Heart left ventricle (tissue), 16 donors: ENCODE measurements at regions not wholly inside any gene's neighbourhood (a gene's known extent, or its start where the extent isn't known, plus 50 kb on each side); places are given as distances from the start of the nearest gene placed in this dataset.

ENCODE experiments used
- ATAC-seq, 4 donors: fragments of 200-7000 bp; cut with Tn5 transposase; one replicate each; pipeline ENCODE4 v1.9.1; 2020 to 2022; ENCODE audit warnings: moderate library complexity in 4 of 4, mild to moderate bottlenecking in 3 of 4, moderate number of reproducible peaks in 1 of 4
- DNase-seq, 5 donors: peaks; one replicate each; pipeline ENCODE4 v3.0.0-alpha.2; 2020
- H3K27ac ChIP-seq, 12 donors: fragments of 200-600 bp; sonication (generic) in 4 of 12; one replicate each; pipeline versions ENCODE4 v1.5.0 to v1.8.0; 2016 to 2022; ENCODE audit warnings: mild to moderate bottlenecking in 2 of 12
- H3K27me3 ChIP-seq, 9 donors: fragments of 200-600 bp; sonication (generic) in 2 of 9; one replicate each; pipeline versions ENCODE4 v1.5.1 to v1.8.0; 2016 to 2022; ENCODE audit warnings: mild to moderate bottlenecking in 3 of 9
- H3K36me3 ChIP-seq, 9 donors: fragments of 200-600 bp; sonication (generic) in 2 of 9; one replicate each; pipeline versions ENCODE4 v1.5.0 to v1.8.0; 2018 to 2022; ENCODE audit warnings: mild to moderate bottlenecking in 2 of 9
- H3K4me1 ChIP-seq, 12 donors: fragments of 200-600 bp; sonication (generic) in 4 of 12; one replicate each; pipeline versions ENCODE4 v1.5.0 to v1.8.0; 2016 to 2022; ENCODE audit warnings: mild to moderate bottlenecking in 3 of 12
- H3K4me3 ChIP-seq, 12 donors: fragments of 200-600 bp; sonication (generic) in 4 of 12; one replicate each; pipeline versions ENCODE4 v1.5.0 to v1.8.0; 2017 to 2022; ENCODE audit warnings: mild to moderate bottlenecking in 9 of 12, moderate library complexity in 4 of 12
- H3K9me3 ChIP-seq, 12 donors: fragments of 200-600 bp; sonication (generic) in 4 of 12; one replicate each; pipeline versions ENCODE4 v1.5.0 to v1.8.0; 2016 to 2022; ENCODE audit warnings: mild to moderate bottlenecking in 1 of 12
- CTCF ChIP-seq, 12 donors: fragments of 200-600 bp; sonication (generic) in 4 of 12; IDR thresholded peaks; one replicate each; pipeline versions ENCODE4 v1.5.0 to v1.8.0; 2018 to 2022; ENCODE audit warnings: antibody characterized with exemption in 12 of 12, mild to moderate bottlenecking in 5 of 12
- POLR2A ChIP-seq, 2 donors: fragments of 450-650 bp; IDR thresholded peaks; one replicate each; pipeline ENCODE4 v1.6.1; 2017; ENCODE audit warnings: antibody characterized with exemption in 2 of 2, mild to moderate bottlenecking in 2 of 2, moderate library complexity in 2 of 2
- WGBS, 4 donors: extraction: QIAGEN DNeasy Blood & Tissue Kit in 2 of 4; methylation state at CpG; one replicate each; pipeline versions ENCODE4 v1.1.5 to v1.1.7; 2013 to 2018; 5-methylcytosine and 5-hydroxymethylcytosine counted together
- intact Hi-C, 10 donors: fragments of 100-400 bp; cut with DNase I; formaldehyde crosslinking; loops; one replicate each; pipeline versions ENCODE4 v1.11.1 to v1.14.2; 2022
- donor health status: ischemic (EF 13 %, LVEDD 7.1; RV severe dilation, severe dysfunction).
- donor health status: healthy with polysubstance abuse.
- donor health status: DM: no; HTN: yes; CAD: no.
- donor health status: DM: no; HTN: no; CAD: no.
- donor health status: ischemic (EF 25% LVEDD 6.9; RV normal size, moderate dysfunction).
- donor health status: ischemic (EF 25% LVEDD 5.7; RV mildly dilated, moderate dysfunction).
- donor health status: healthy.
- donor health status: DM: yes; HTN: yes; CAD: no.
- donor health status: ischemic (EF 35%, LVEDD 5.7; RV mildly dilated, moderate dysfunction).
- donor health status: nonischemic (EF 11% LVEDD 7.7; RV severe dilation, severe dysfunction).
- donor health status: DM: yes; HTN: yes; CAD: no.
- donor health status: PGD.
- donor health status: ischemic (EF 29% LVEDD 5.4; RV normal size, mild dysfunction).
- donor health status: nonischemic (EF 23%, LVEDD 6.1; RV moderate dilation, normal function).

- Histone ChIP-seq H3K27me3 (no peaks in the 10 kb centered on the region), H3K36me3 (no peaks in the 10 kb centered on the region), H3K4me3 (no peak overlapping the region), H3K9me3 (peaks cover 0 to 14% (median 0%) of the 10 kb centered on the region in 12 donors), H3K27ac (no peak overlapping the region), H3K4me1 (no peaks in the 10 kb centered on the region)
- WGBS, 4 donors, result 69 to 75% (median 70%) methylated on average over 3 of the region's 3 CpGs
- intact Hi-C loops, result no loop called here
- DNase-seq, result no peak
- TF ChIP-seq CTCF (IDR thresholded peaks at IDR 0.05) (no peak), POLR2A (IDR thresholded peaks at IDR 0.05) (no peak)
- no peak for ATAC-seq
Observed at GRCh38 chr11:106263527-106263926, 186.1 kb downstream of the AASDHPPT start.

- Histone ChIP-seq H3K27ac (no peak overlapping the region), H3K9me3 (peaks cover 0 to 20% (median 0%) of the 10 kb centered on the region in 12 donors), H3K4me3 (no peak overlapping the region), H3K27me3 (no peaks in the 10 kb centered on the region), H3K4me1 (no peaks in the 10 kb centered on the region), H3K36me3 (no peaks in the 10 kb centered on the region)
- no peak for TF ChIP-seq CTCF (IDR thresholded peaks at IDR 0.05)
- no peak for TF ChIP-seq POLR2A (IDR thresholded peaks at IDR 0.05)
- intact Hi-C loops, result no loop called here
- DNase-seq (no peak), ATAC-seq (no peak)
Observed at GRCh38 chr11:106271086-106271485, 193.6 kb downstream of the AASDHPPT start.

GRCh38 chr11:106271686-106272085, 194.2 kb downstream of the AASDHPPT start:
- Histone ChIP-seq H3K27ac (no peak overlapping the region), H3K27me3 (no peaks in the 10 kb centered on the region), H3K36me3 (no peaks in the 10 kb centered on the region), H3K9me3 (peaks cover 0 to 16% (median 0%) of the 10 kb centered on the region in 12 donors), H3K4me3 (no peak overlapping the region), H3K4me1 (no peaks in the 10 kb centered on the region)
- intact Hi-C loops, result no loop called here
- TF ChIP-seq CTCF (IDR thresholded peaks at IDR 0.05), result no peak
- no peak for TF ChIP-seq POLR2A (IDR thresholded peaks at IDR 0.05)
- DNase-seq (no peak), ATAC-seq (no peak)
- WGBS, 4 donors, result 90 to 96% (median 92%) methylated on average over 2 of the region's 2 CpGs

GRCh38 chr11:106275151-106275550, 197.7 kb downstream of the AASDHPPT start:
- no peaks in the 10 kb centered on the region for H3K4me1 ChIP-seq
- no peak overlapping the region for H3K4me3 ChIP-seq
- 35 to 57% (median 42%) methylated on average over 1 of the region's 1 CpG for WGBS, 4 donors
- no peak overlapping the region for H3K27ac ChIP-seq
- no peak for TF ChIP-seq POLR2A (IDR thresholded peaks at IDR 0.05)
- no peak for TF ChIP-seq CTCF (IDR thresholded peaks at IDR 0.05)
- peaks cover 0 to 2% (median 0%) of the 10 kb centered on the region in 9 donors for H3K27me3 ChIP-seq
- ATAC-seq (no peak), DNase-seq (no peak)
- no peaks in the 10 kb centered on the region for H3K36me3 ChIP-seq
- intact Hi-C loops, result no loop called here
- H3K9me3 ChIP-seq, result peaks cover 0 to 9% (median 0%) of the 10 kb centered on the region in 12 donors
